K562 (cell line): ENCODE measurements at regions not wholly inside any gene's neighbourhood (a gene's known extent, or its start where the extent isn't known, plus 50 kb on each side); places are given as distances from the start of the nearest gene placed in this dataset.

Experiments
- EGR1 ChIP-seq: fragments of 450-650 bp; conservative IDR thresholded peaks from 2 replicates; pipeline ENCODE4 v1.6.1; 2017; ENCODE audit warnings: mild to moderate bottlenecking
- POLR2A ChIP-seq: fragments of 450-650 bp; conservative IDR thresholded peaks from 2 replicates; pipeline ENCODE4 v1.6.1; 2016
- POLR3A ChIP-seq: IDR thresholded peaks from 2 replicates; pipeline ENCODE4 v1.6.1; 2011; ENCODE audit warnings: borderline replicate concordance, mild to moderate bottlenecking, moderate library complexity; ENCODE audit not compliant: insufficient read length, insufficient read depth; ENCODE audit errors: extremely low read depth
- PPARD ChIP-seq: fragments of 250-450 bp; sonication (Bioruptor Pico); IDR thresholded peaks from 2 replicates; pipeline ENCODE4 v1.8.0; 2022; ENCODE audit warnings: inconsistent platforms, mild to moderate bottlenecking, moderate library complexity
- ZC3H11A ChIP-seq: IDR thresholded peaks from 2 replicates; pipeline ENCODE4 v1.6.1; 2012; ENCODE audit warnings: low read depth, low read length, improper control_type of control experiment
- ZNF444 ChIP-seq: fragments of 250-450 bp; sonication (Bioruptor Pico); IDR thresholded peaks from 2 replicates; pipeline ENCODE4 v1.4.0; 2020; ENCODE audit warnings: mild to moderate bottlenecking, moderate library complexity
- ZNF707 ChIP-seq: fragments of 250-450 bp; sonication (Bioruptor Pico); conservative IDR thresholded peaks from 2 replicates; pipeline ENCODE4 v1.8.0; 2022; ENCODE audit warnings: inconsistent platforms, mild to moderate bottlenecking, moderate library complexity

GRCh38 chr6:14467591-14467990 is 350.0 kb downstream of the CD83 start:
- no peak for TF ChIP-seq POLR2A
- TF ChIP-seq ZNF444: no peak
- no peak for TF ChIP-seq PPARD (CRISPR knock-in tag)
- TF ChIP-seq ZC3H11A: no peak
- TF ChIP-seq EGR1: no peak
- no peak for TF ChIP-seq POLR3A
- no peak for TF ChIP-seq ZNF707 (CRISPR knock-in tag)
